Neural progenitor cell (in vitro differentiated cells): ENCODE measurements at regions not wholly inside any gene's neighbourhood (a gene's known extent, or its start where the extent isn't known, plus 50 kb on each side); places are given as distances from the start of the nearest gene placed in this dataset.
"Not testable (repeated sequence)": the region's sequence is repeated elsewhere in the genome, so short reads cannot be mapped to it uniquely, and the experiment has no call there.

Experiments
- DNase-seq: peaks from one replicate; pipeline ENCODE4 v3.0.0-alpha.2; 2016; ENCODE audit warnings: low spot score
- H2AFZ ChIP-seq: fragments of 200-600 bp; sonication (generic); replicated peaks from 2 replicates; pipeline ENCODE4 v1.6.1; 2016; ENCODE audit warnings: antibody characterized with exemption
- H3F3A ChIP-seq: fragments of 200-600 bp; sonication (generic); 2 replicates; pipeline ENCODE4 v1.6.1; 2016; ENCODE audit warnings: antibody characterized with exemption, low read depth
- H3K27ac ChIP-seq: fragments of 200-600 bp; sonication (generic); 2 replicates; pipeline ENCODE4 v1.5.1; 2016; ENCODE audit warnings: mild to moderate bottlenecking
- H3K27me3 ChIP-seq: fragments of 200-600 bp; sonication (generic); 2 replicates; pipeline ENCODE4 v1.6.1; 2016; ENCODE audit warnings: mild to moderate bottlenecking, moderate library complexity
- H3K36me3 ChIP-seq: fragments of 200-600 bp; sonication (generic); 2 replicates; pipeline ENCODE4 v1.5.1; 2016
- H3K4me1 ChIP-seq: fragments of 200-600 bp; sonication (generic); 2 replicates; pipeline ENCODE4 v1.6.1; 2016; ENCODE audit warnings: mixed run types
- H3K4me2 ChIP-seq: fragments of 200-600 bp; sonication (generic); 2 replicates; pipeline ENCODE4 v1.6.1; 2016
- H3K4me3 ChIP-seq: fragments of 200-600 bp; sonication (generic); 2 replicates; pipeline ENCODE4 v1.5.1; 2016
- H3K79me2 ChIP-seq: fragments of 200-600 bp; sonication (generic); 2 replicates; pipeline ENCODE4 v1.6.1; 2016; ENCODE audit warnings: low read depth
- H3K9ac ChIP-seq: fragments of 200-600 bp; sonication (generic); 2 replicates; pipeline ENCODE4 v1.6.1; 2016
- H3K9me3 ChIP-seq: fragments of 200-600 bp; sonication (generic); 2 replicates; pipeline ENCODE4 v1.5.1; 2016; ENCODE audit warnings: low read depth
- H4K20me1 ChIP-seq: fragments of 200-600 bp; sonication (generic); 2 replicates; pipeline ENCODE4 v1.6.1; 2016; ENCODE audit warnings: low read depth
- H3K27ac Mint-ChIP-seq: 3 replicates; pipeline ENCODE4 v1.8.0; 2021; ENCODE audit warnings: mixed read lengths
- H3K27me3 Mint-ChIP-seq: 2 replicates; pipeline ENCODE4 v1.8.0; 2022; ENCODE audit warnings: low read depth, mild to moderate bottlenecking, inconsistent platforms, moderate library complexity, mixed read lengths; ENCODE audit not compliant: insufficient read depth
- H3K36me3 Mint-ChIP-seq: 3 replicates; pipeline ENCODE4 v1.8.0; 2021; ENCODE audit warnings: mixed read lengths
- H3K4me1 Mint-ChIP-seq: 3 replicates; pipeline ENCODE4 v1.8.0; 2021; ENCODE audit warnings: mixed read lengths
- H3K4me3 Mint-ChIP-seq: 3 replicates; pipeline ENCODE4 v1.8.0; 2021; ENCODE audit warnings: mild to moderate bottlenecking, moderate library complexity, mixed read lengths
- H3K9me3 Mint-ChIP-seq: 3 replicates; pipeline ENCODE4 v1.8.0; 2020; ENCODE audit warnings: mixed read lengths
- EZH2 ChIP-seq: fragments of 200-600 bp; sonication (generic); IDR thresholded peaks from 2 replicates; pipeline ENCODE4 v1.6.1; 2017; ENCODE audit warnings: antibody characterized with exemption, mild to moderate bottlenecking, moderate library complexity
- EZH2phosphoT487 ChIP-seq: fragments of 200-600 bp; sonication (generic); IDR thresholded peaks from 2 replicates; pipeline ENCODE4 v1.6.1; 2017; ENCODE audit warnings: antibody characterized with exemption
- TF ChIP-seq, protein P1 (sequence below): fragments of 200-600 bp; sonication (generic); IDR thresholded peaks from 2 replicates; pipeline ENCODE4 v1.5.1; 2017; ENCODE audit warnings: antibody characterized with exemption, mild to moderate bottlenecking

DNA sequence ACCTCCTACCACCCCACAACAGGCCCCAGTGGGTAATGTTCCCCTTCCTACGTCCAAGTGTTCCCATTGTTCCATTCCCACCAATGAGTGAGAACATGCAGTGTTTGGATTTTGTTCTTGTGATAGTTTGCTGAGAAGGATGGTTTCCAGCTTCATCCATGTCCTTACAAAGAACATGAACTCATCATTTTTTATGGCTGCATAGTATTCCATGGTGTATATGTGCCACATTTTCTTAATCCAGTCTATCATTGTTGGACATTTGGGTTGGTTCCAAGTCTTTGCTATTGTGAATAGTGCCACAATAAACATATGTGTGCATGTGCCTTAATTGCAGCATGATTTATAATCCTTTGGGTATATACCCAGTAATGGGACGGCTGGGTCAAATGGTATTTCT, 81.6 kb downstream of the P2RY10 start:
- not testable (repeated sequence) for DNase-seq, H3K9ac ChIP-seq, H3K4me3 Mint-ChIP-seq, H3K4me2 ChIP-seq, H3K27me3 ChIP-seq, H4K20me1 ChIP-seq, H3F3A ChIP-seq, H3K4me1 Mint-ChIP-seq, H3K4me3 ChIP-seq, H2AFZ ChIP-seq, H3K9me3 ChIP-seq, H3K79me2 ChIP-seq, H3K36me3 Mint-ChIP-seq, H3K27ac Mint-ChIP-seq, H3K4me1 ChIP-seq, H3K36me3 ChIP-seq, H3K27ac ChIP-seq, H3K27me3 Mint-ChIP-seq, H3K9me3 Mint-ChIP-seq

GRCh38 chrX:79035421-79035820, 90.2 kb downstream of the P2RY10 start:
- Mint-ChIP-seq H3K4me1 (no peaks in the 10 kb centered on the region), H3K27me3 (no peaks in the 10 kb centered on the region), H3K27ac (no peak overlapping the region), H3K36me3 (no peaks in the 10 kb centered on the region), H3K4me3 (no peak overlapping the region), H3K9me3 (no peaks in the 10 kb centered on the region)
- H2AFZ ChIP-seq, result no peak overlapping the region
- no peak for DNase-seq
- no peak overlapping the region for H3K9ac ChIP-seq
- H3K79me2 ChIP-seq, result no peaks in the 10 kb centered on the region
- H3K9me3 ChIP-seq, result no peaks in the 10 kb centered on the region
- H3K27ac ChIP-seq, result no peak overlapping the region
- H3K4me2 ChIP-seq, result no peak overlapping the region
- H4K20me1 ChIP-seq, result no peaks in the 10 kb centered on the region
- H3K27me3 ChIP-seq, result no peaks in the 10 kb centered on the region
- TF ChIP-seq EZH2 (no peak), EZH2phosphoT487 (no peak)
- TF ChIP-seq, protein P1, sequence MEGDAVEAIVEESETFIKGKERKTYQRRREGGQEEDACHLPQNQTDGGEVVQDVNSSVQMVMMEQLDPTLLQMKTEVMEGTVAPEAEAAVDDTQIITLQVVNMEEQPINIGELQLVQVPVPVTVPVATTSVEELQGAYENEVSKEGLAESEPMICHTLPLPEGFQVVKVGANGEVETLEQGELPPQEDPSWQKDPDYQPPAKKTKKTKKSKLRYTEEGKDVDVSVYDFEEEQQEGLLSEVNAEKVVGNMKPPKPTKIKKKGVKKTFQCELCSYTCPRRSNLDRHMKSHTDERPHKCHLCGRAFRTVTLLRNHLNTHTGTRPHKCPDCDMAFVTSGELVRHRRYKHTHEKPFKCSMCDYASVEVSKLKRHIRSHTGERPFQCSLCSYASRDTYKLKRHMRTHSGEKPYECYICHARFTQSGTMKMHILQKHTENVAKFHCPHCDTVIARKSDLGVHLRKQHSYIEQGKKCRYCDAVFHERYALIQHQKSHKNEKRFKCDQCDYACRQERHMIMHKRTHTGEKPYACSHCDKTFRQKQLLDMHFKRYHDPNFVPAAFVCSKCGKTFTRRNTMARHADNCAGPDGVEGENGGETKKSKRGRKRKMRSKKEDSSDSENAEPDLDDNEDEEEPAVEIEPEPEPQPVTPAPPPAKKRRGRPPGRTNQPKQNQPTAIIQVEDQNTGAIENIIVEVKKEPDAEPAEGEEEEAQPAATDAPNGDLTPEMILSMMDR, result no peak
- no peaks in the 10 kb centered on the region for H3F3A ChIP-seq
- no peak overlapping the region for H3K4me3 ChIP-seq
- no peaks in the 10 kb centered on the region for H3K36me3 ChIP-seq
- H3K4me1 ChIP-seq, result no peaks in the 10 kb centered on the region

DNA sequence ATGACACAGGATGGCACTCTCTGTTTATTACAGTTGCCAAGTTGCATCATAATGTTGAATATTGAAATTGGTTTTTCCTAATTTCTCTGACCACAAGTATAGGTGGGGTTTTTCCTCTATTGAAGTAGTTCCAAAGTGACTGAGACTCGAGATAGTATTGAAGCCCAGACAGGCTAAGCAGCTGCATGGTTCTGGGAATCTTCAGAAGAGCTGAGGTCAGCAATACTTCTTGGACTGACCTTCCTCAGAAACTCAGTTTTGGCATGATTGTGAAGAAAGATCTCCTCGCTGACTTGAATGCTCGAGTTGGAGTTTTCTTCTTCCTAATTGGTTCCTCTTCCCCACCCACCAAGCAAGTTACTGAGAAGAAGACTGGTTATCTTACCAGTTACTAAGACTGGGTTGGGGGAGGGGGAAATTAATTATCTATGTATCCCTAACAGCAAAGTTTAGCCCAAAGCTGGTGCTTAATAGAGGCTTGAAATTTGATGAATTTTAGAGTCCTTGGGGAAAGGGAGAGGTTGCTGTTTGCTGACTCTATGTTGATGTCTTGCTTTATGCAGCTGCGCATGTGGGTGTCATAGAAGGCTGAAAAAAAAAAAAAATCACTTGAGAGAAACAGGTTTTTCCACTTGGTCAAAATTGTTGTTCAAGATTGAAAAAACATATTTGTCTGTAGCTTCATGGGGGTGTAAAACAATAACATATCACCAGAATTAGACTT, 91.1 kb downstream of the P2RY10 start:
- TF ChIP-seq, protein P1, result no peak
- TF ChIP-seq EZH2phosphoT487 (no peak), EZH2 (no peak)
- Histone ChIP-seq H2AFZ (no peak overlapping the region), H3K4me3 (no peak overlapping the region), H3K9ac (no peak overlapping the region), H3F3A (no peaks in the 10 kb centered on the region), H3K27ac (no peak overlapping the region), H3K4me2 (no peak overlapping the region), H3K9me3 (no peaks in the 10 kb centered on the region), H3K36me3 (no peaks in the 10 kb centered on the region), H3K4me1 (no peaks in the 10 kb centered on the region), H4K20me1 (no peaks in the 10 kb centered on the region), H3K79me2 (no peaks in the 10 kb centered on the region), H3K27me3 (no peaks in the 10 kb centered on the region)
- no peak for DNase-seq
- H3K27me3 Mint-ChIP-seq, result no peaks in the 10 kb centered on the region
- no peaks in the 10 kb centered on the region for H3K36me3 Mint-ChIP-seq
- H3K27ac Mint-ChIP-seq, result no peak overlapping the region
- no peaks in the 10 kb centered on the region for H3K4me1 Mint-ChIP-seq
- no peak overlapping the region for H3K4me3 Mint-ChIP-seq
- H3K9me3 Mint-ChIP-seq, result peaks cover 5% of the 10 kb centered on the region

GRCh38 chrX:79065696-79066095, 78.8 kb upstream of the GPR174 start:
- H2AFZ ChIP-seq, result no peak overlapping the region
- H3K27ac Mint-ChIP-seq, result no peak overlapping the region
- TF ChIP-seq, protein P1, result no peak
- TF ChIP-seq EZH2phosphoT487 (no peak), EZH2 (no peak)

More at GRCh38 chrX:79065696-79066095, 78.8 kb upstream of the GPR174 start:
- Mint-ChIP-seq H3K4me3 (no peak overlapping the region), H3K9me3 (peaks cover 10% of the 10 kb centered on the region), H3K27me3 (no peaks in the 10 kb centered on the region), H3K4me1 (no peaks in the 10 kb centered on the region), H3K36me3 (no peaks in the 10 kb centered on the region)
- Histone ChIP-seq H3K27me3 (no peaks in the 10 kb centered on the region), H3K4me2 (no peak overlapping the region), H3K36me3 (no peaks in the 10 kb centered on the region), H3K4me1 (no peaks in the 10 kb centered on the region), H3F3A (no peaks in the 10 kb centered on the region), H3K27ac (no peak overlapping the region), H4K20me1 (no peaks in the 10 kb centered on the region), H3K79me2 (no peaks in the 10 kb centered on the region), H3K4me3 (no peak overlapping the region), H3K9ac (no peak overlapping the region), H3K9me3 (no peaks in the 10 kb centered on the region)
- DNase-seq, result no peak
